HCT116 (cell line): ENCODE measurements at regions not wholly inside any gene's neighbourhood (a gene's known extent, or its start where the extent isn't known, plus 50 kb on each side); places are given as distances from the start of the nearest gene placed in this dataset.

ENCODE experiments used
- ATAC-seq: fragments of 200-7000 bp; cut with Tn5 transposase; 2 replicates; pipeline ENCODE4 v1.9.1; 2020; ENCODE audit warnings: mild to moderate bottlenecking, moderate library complexity
- BruUV-seq: library from RNA; stranded (reverse); fragments of 400-500 nt; replicated peaks from 2 replicates; lab custom pipeline; 2021; lab: Mats Ljungman, UMichigan
- CTCF ChIA-PET: fragments of 300-600 bp; sonication (Branson Sonifier 250); formaldehyde crosslinking; loops from one replicate; lab custom pipeline; 2021; ENCODE audit warnings: antibody characterized with exemption; lab: Charles Lee
- POLR2A ChIA-PET: fragments of 300-600, 350-600 bp; sonication (Branson Sonifier 250); formaldehyde crosslinking; loops from one replicate; lab custom pipeline; 2021; ENCODE audit warnings: antibody characterized with exemption; lab: Charles Lee
- RAD21 ChIA-PET, 2 experiments: fragments of 300-600 bp; sonication (Branson Sonifier 250); formaldehyde crosslinking; loops; one replicate each; lab custom pipeline; 2023; ENCODE audit warnings: low total read pairs in 2 of 2; ENCODE audit not compliant: uncharacterized antibody in 2 of 2, unreplicated experiment in 2 of 2, low non-redundant PET in 1 of 2; lab: Charles Lee
- DNase-seq: peaks from one replicate; pipeline ENCODE4 v3.0.0-alpha.2; 2010; ENCODE audit warnings: low read depth, low spot score
- H2AFZ ChIP-seq: fragments of 200-600 bp; shearing (Covaris generic), sonication (generic); 2 replicates; pipeline ENCODE4 v1.6.1; 2017; ENCODE audit warnings: low read depth, mixed run types, mixed read lengths, antibody characterized with exemption, low read length; ENCODE audit not compliant: poor library complexity, severe bottlenecking
- H3K27ac ChIP-seq: 2 replicates; pipeline ENCODE4 v1.5.1; 2012; ENCODE audit warnings: low read depth, low read length
- H3K27me3 ChIP-seq: fragments of 200-600 bp; sonication (generic); 2 replicates; pipeline ENCODE4 v1.6.1; 2016; ENCODE audit warnings: mixed run types, low read length, mixed read lengths; ENCODE audit not compliant: insufficient read depth
- H3K36me3 ChIP-seq, 2 experiments: fragments of 200-500 bp in 1 of 2; fragments of 200-600 bp in 1 of 2; sonication (Bioruptor generic) in 1 of 2; sonication (generic) in 1 of 2; 2 replicates each; pipeline versions ENCODE4 v1.5.1 to v1.6.1; 2014 to 2016; ENCODE audit warnings: low read length in 2 of 2, inconsistent platforms in 1 of 2, mixed read lengths in 1 of 2, mixed run types in 1 of 2; ENCODE audit not compliant: insufficient read depth in 2 of 2, control insufficient read depth in 1 of 2
- H3K4me1 ChIP-seq, 2 experiments: fragments of 200-600 bp in 1 of 2; sonication (generic) in 1 of 2; 2 replicates each; pipeline versions ENCODE4 v1.5.1 to v1.6.1; 2012 to 2017; ENCODE audit warnings: low read length in 2 of 2, inconsistent platforms in 1 of 2, mild to moderate bottlenecking in 1 of 2, mixed read lengths in 1 of 2, mixed run types in 1 of 2, moderate library complexity in 1 of 2; ENCODE audit not compliant: insufficient read depth in 2 of 2, control insufficient read depth in 1 of 2
- H3K4me2 ChIP-seq: fragments of 200-600 bp; sonication (generic); 2 replicates; pipeline ENCODE4 v1.6.1; 2017; ENCODE audit warnings: mixed run types, low read length, mixed read lengths
- H3K4me3 ChIP-seq, 2 experiments: fragments of 200-600 bp in 1 of 2; sonication (generic) in 1 of 2; replicated peaks in 1 of 2; 2 replicates each; pipeline ENCODE4 v1.5.1; 2011 to 2016; ENCODE audit warnings: low read length in 2 of 2, control low read depth in 1 of 2, low read depth in 1 of 2, mild to moderate bottlenecking in 1 of 2, mixed read lengths in 1 of 2, mixed run types in 1 of 2
- H3K79me2 ChIP-seq: fragments of 200-600 bp; sonication (generic); 2 replicates; pipeline ENCODE4 v1.6.1; 2017; ENCODE audit warnings: mild to moderate bottlenecking, mixed run types, low read length, moderate library complexity, mixed read lengths; ENCODE audit not compliant: insufficient read depth
- H3K9ac ChIP-seq: fragments of 200-600 bp; sonication (generic); 2 replicates; pipeline ENCODE4 v1.6.1; 2016; ENCODE audit warnings: low read length, mixed read lengths
- H3K9me2 ChIP-seq: fragments of 200-600 bp; sonication (generic), shearing (Covaris generic); 2 replicates; pipeline ENCODE4 v1.6.1; 2017; ENCODE audit warnings: mixed run types, mild to moderate bottlenecking, moderate library complexity; ENCODE audit not compliant: insufficient read depth
- H3K9me3 ChIP-seq, 2 experiments: fragments of 200-500 bp in 1 of 2; fragments of 200-600 bp in 1 of 2; sonication (Bioruptor generic) in 1 of 2; sonication (generic) in 1 of 2; 2 replicates each; pipeline ENCODE4 v1.6.1; 2014 to 2017; ENCODE audit warnings: low read length in 2 of 2, mixed read lengths in 2 of 2, inconsistent platforms in 1 of 2, low read depth in 1 of 2, mild to moderate bottlenecking in 1 of 2, mixed run types in 1 of 2, moderate library complexity in 1 of 2; ENCODE audit not compliant: control insufficient read depth in 1 of 2, insufficient read depth in 1 of 2
- H4K20me1 ChIP-seq: fragments of 200-600 bp; sonication (generic), shearing (Covaris generic); 2 replicates; pipeline ENCODE4 v1.6.1; 2017; ENCODE audit warnings: mixed run types, mild to moderate bottlenecking, moderate library complexity; ENCODE audit not compliant: insufficient read depth
- ATF3 ChIP-seq: IDR thresholded peaks from 2 replicates; pipeline ENCODE4 v1.6.1; 2012
- CEBPB ChIP-seq: IDR thresholded peaks from 2 replicates; pipeline ENCODE4 v1.6.1; 2012; ENCODE audit warnings: low read depth
- CTCF ChIP-seq, 3 experiments: fragments of 200-600 bp in 1 of 3; sonication (generic) in 1 of 3; IDR thresholded peaks in 2 of 3; conservative IDR thresholded peaks in 1 of 3; 2 replicates each; pipeline ENCODE4 v1.5.1; 2012 to 2017; ENCODE audit warnings: low read depth in 2 of 3, low read length in 2 of 3, antibody characterized with exemption in 1 of 3, borderline replicate concordance in 1 of 3, control low read depth in 1 of 3, mild to moderate bottlenecking in 1 of 3, mixed read lengths in 1 of 3, mixed run types in 1 of 3, moderate library complexity in 1 of 3; ENCODE audit not compliant: insufficient read depth in 1 of 3
- EGR1 ChIP-seq: IDR thresholded peaks from 2 replicates; pipeline ENCODE4 v1.6.1; 2012; ENCODE audit warnings: low read depth
- ELF1 ChIP-seq: IDR thresholded peaks from 2 replicates; pipeline ENCODE4 v1.6.1; 2012; ENCODE audit warnings: low read depth, borderline replicate concordance
- FOSL1 ChIP-seq: IDR thresholded peaks from 2 replicates; pipeline ENCODE4 v1.6.1; 2012; ENCODE audit warnings: low read depth
- JUND ChIP-seq: IDR thresholded peaks from 2 replicates; pipeline ENCODE4 v1.6.1; 2012
- SIN3A ChIP-seq: IDR thresholded peaks from 2 replicates; pipeline ENCODE4 v1.6.1; 2012; ENCODE audit warnings: low read depth
- TCF7L2 ChIP-seq: IDR thresholded peaks from 2 replicates; pipeline ENCODE4 v1.7.0; 2011; ENCODE audit warnings: borderline replicate concordance, inconsistent platforms; ENCODE audit not compliant: insufficient read depth, insufficient read length; ENCODE audit errors: extremely low read depth
- ZNF274 ChIP-seq: fragments of 200-500 bp; sonication (Bioruptor generic); IDR thresholded peaks from 2 replicates; pipeline ENCODE4 v1.6.1; 2014; ENCODE audit warnings: mild to moderate bottlenecking, low read depth, low read length, inconsistent platforms
- intact Hi-C: fragments of 100-400 bp; cut with micrococcal nuclease; formaldehyde crosslinking; loops from 2 replicates; pipeline ENCODE4 v1.10.0; 2022
- TF ChIP-seq, protein P1 (sequence below): IDR thresholded peaks from 2 replicates; pipeline ENCODE4 v1.6.1; 2011; ENCODE audit warnings: mild to moderate bottlenecking, low read length, moderate library complexity; ENCODE audit not compliant: insufficient replicate concordance; ENCODE audit errors: extremely low read depth

DNA sequence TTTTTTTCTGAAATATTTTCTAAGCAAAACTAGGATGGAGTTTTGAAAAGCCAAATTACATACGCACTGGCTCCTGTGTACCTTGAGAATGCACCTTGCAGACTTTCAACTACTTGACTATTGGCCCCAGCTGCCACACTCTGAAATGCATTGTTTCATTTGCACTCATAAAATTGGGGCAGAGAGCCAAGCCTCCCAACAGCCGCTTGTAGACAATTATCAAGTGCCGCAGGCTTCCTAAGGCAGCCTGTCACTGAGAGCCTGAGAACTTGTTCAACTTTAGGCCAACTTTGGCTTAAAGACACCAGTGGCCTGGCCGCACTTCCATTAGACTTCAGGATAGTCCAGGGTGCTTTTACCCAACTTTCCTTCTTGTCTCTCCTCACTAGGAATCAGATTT is 115.7 kb upstream of the STARD13 start (continued):
- TF ChIP-seq CTCF (IDR thresholded peaks at IDR 0.05 in 2 of 3, conservative IDR thresholded peaks at IDR 0.05 in 1 of 3; ENCODE audit: borderline replicate concordance in 1 of 3, insufficient read depth in 1 of 3, low read depth in 2 of 3, low read length in 2 of 3) (no peak), FOSL1 (no peak), ATF3 (no peak), EGR1 (no peak), ZNF274 (no peak), ELF1 (no peak), TCF7L2 (no peak)
- TF ChIP-seq, protein P1, sequence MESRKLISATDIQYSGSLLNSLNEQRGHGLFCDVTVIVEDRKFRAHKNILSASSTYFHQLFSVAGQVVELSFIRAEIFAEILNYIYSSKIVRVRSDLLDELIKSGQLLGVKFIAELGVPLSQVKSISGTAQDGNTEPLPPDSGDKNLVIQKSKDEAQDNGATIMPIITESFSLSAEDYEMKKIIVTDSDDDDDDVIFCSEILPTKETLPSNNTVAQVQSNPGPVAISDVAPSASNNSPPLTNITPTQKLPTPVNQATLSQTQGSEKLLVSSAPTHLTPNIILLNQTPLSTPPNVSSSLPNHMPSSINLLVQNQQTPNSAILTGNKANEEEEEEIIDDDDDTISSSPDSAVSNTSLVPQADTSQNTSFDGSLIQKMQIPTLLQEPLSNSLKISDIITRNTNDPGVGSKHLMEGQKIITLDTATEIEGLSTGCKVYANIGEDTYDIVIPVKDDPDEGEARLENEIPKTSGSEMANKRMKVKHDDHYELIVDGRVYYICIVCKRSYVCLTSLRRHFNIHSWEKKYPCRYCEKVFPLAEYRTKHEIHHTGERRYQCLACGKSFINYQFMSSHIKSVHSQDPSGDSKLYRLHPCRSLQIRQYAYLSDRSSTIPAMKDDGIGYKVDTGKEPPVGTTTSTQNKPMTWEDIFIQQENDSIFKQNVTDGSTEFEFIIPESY, result no peak
- TF ChIP-seq, all 23 proteins: peak for 0

DNA sequence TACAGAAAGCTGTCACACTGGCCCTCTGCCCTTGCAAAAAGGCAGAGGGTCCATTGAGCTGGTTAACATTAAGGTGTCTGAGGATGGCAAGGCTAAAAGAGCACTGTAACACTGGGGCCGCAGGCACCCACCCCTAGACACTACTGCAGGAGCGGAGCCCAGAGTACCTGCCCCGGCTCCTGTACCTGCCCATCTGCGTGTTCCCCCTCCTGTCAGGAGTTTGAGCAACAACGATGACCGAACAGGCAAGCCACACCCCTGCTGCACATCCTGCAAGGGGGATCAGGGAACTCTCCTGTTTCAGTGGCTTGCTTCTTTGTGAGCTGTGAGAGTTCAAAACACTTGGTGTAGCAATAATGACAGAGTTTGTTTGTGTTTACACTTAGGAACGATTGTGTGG is 117.4 kb upstream of the STARD13 start:
- H3K9me3 ChIP-seq, result no peaks in the 10 kb centered on the region
- TF ChIP-seq SIN3A, result no peak
- TF ChIP-seq JUND, result no peak
- TF ChIP-seq ZNF274, result no peak
- TF ChIP-seq, protein P1, result no peak
- no peak for TF ChIP-seq CEBPB
- TF ChIP-seq ELF1, result no peak
- no peaks in the 10 kb centered on the region for H4K20me1 ChIP-seq
- DNase-seq (no peak), ATAC-seq (no peak)
- H3K79me2 ChIP-seq, result no peaks in the 10 kb centered on the region
- ChIA-PET POLR2A (no interaction called here), CTCF (no interaction called here), RAD21 (no interaction called here)
- H3K4me3 ChIP-seq, result no peak overlapping the region
- no peaks in the 10 kb centered on the region for H3K36me3 ChIP-seq
- no peaks in the 10 kb centered on the region for H3K9me2 ChIP-seq
- no TSS peak for BruUV-seq
- H2AFZ ChIP-seq, result no peak overlapping the region
- no peak overlapping the region for H3K4me2 ChIP-seq
- no peaks in the 10 kb centered on the region for H3K4me1 ChIP-seq
- H3K9ac ChIP-seq, result no peak overlapping the region
- no peaks in the 10 kb centered on the region for H3K27me3 ChIP-seq
- no peak overlapping the region for H3K27ac ChIP-seq
- intact Hi-C loops, result no loop called here
